ENCODE measurements at regions not wholly inside any gene's neighbourhood (a gene's known extent, or its start where the extent isn't known, plus 50 kb on each side); places are given as distances from the start of the nearest gene placed in this dataset.

DNA sequence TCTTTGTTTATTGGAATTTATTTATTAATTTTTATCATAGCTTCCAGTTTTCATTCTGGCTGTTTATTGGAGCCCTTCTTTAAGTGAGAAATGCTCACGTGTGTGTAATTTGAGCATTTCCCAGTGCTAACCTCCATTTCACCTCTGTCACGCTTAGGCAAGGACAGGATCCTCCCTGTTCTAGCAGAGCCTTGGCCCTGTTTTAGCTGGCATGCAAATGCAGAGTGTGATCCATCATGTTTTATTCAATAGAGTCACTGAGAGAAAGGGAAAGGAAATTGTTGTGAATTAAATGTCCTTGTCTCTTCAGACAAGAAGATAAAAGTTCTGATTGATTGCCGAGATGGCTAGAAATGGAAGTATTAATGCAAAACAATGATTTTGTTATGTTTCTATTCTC lies 137.3 kb upstream of the ACO1 start:
- Histone ChIP-seq H3K4me2 (ENCODE audit: insufficient read depth, insufficient read length, low read length) (no peak overlapping the region), H2BK5ac (ENCODE audit: insufficient read length, low read length) (no peak overlapping the region), H3K4ac (ENCODE audit: low read depth, low read length) (no peak overlapping the region), H3T11ph (ENCODE audit: low read length) (no peak overlapping the region), H4K8ac (replicated peaks; ENCODE audit: insufficient read length, low read depth, low read length) (no peak overlapping the region), H3K18ac (ENCODE audit: insufficient read length, low read depth, low read length) (no peak overlapping the region), H3K27ac (ENCODE audit: insufficient read length, low read depth, low read length) (no peak overlapping the region), H3K23me2 (ENCODE audit: insufficient read length, low read depth, low read length, poor library complexity, severe bottlenecking) (no peaks in the 10 kb centered on the region), H2BK12ac (ENCODE audit: insufficient read length, low read depth, low read length) (no peak overlapping the region), H3K9ac (ENCODE audit: extremely low read depth, insufficient read length, low read length) (no peak overlapping the region), H2AFZ (ENCODE audit: low read length) (no peak overlapping the region), H3K79me2 (ENCODE audit: insufficient read depth, low read length) (no peaks in the 10 kb centered on the region), H3K4me1 (ENCODE audit: insufficient read depth, low read length) (no peaks in the 10 kb centered on the region), H4K20me1 (ENCODE audit: control insufficient read depth, insufficient read depth, insufficient read length) (no peaks in the 10 kb centered on the region), H4K5ac (ENCODE audit: insufficient read length, low read depth, low read length) (no peak overlapping the region), H3K14ac (ENCODE audit: insufficient read depth, low read length) (no peak overlapping the region), H2BK120ac (ENCODE audit: low read depth, low read length, poor library complexity, severe bottlenecking) (no peak overlapping the region), H4K91ac (ENCODE audit: insufficient read length, low read depth, low read length) (no peak overlapping the region), H3K9me3 (ENCODE audit: control insufficient read depth, low read depth, low read length) (no peaks in the 10 kb centered on the region), H3K23ac (ENCODE audit: insufficient read length, low read depth, low read length) (no peak overlapping the region), H3K79me1 (ENCODE audit: insufficient read depth, low read depth, low read length, poor library complexity, severe bottlenecking) (no peaks in the 10 kb centered on the region), H2BK15ac (ENCODE audit: low read depth, low read length) (no peak overlapping the region), H2BK20ac (ENCODE audit: low read depth, low read length, poor library complexity, severe bottlenecking) (no peak overlapping the region), H3K27me3 (ENCODE audit: insufficient read depth, low read length) (no peaks in the 10 kb centered on the region), H2AK5ac (ENCODE audit: insufficient read length, low read length) (no peak overlapping the region), H3K56ac (ENCODE audit: insufficient read length, low read depth, low read length) (no peak overlapping the region)
- H3K27me3 Mint-ChIP-seq (ENCODE audit: low read depth): no peaks in the 10 kb centered on the region
- no peak overlapping the region for H3K27ac Mint-ChIP-seq
- H3K4me1 Mint-ChIP-seq: peaks cover 0 to 2% of the 10 kb centered on the region in 2 experiments; a peak in 1 of 4 replicates
- peaks cover 0 to 3% of the 10 kb centered on the region in 2 experiments; a peak in 4 of 5 replicates for H3K9me3 Mint-ChIP-seq
- TF ChIP-seq, protein P1, sequence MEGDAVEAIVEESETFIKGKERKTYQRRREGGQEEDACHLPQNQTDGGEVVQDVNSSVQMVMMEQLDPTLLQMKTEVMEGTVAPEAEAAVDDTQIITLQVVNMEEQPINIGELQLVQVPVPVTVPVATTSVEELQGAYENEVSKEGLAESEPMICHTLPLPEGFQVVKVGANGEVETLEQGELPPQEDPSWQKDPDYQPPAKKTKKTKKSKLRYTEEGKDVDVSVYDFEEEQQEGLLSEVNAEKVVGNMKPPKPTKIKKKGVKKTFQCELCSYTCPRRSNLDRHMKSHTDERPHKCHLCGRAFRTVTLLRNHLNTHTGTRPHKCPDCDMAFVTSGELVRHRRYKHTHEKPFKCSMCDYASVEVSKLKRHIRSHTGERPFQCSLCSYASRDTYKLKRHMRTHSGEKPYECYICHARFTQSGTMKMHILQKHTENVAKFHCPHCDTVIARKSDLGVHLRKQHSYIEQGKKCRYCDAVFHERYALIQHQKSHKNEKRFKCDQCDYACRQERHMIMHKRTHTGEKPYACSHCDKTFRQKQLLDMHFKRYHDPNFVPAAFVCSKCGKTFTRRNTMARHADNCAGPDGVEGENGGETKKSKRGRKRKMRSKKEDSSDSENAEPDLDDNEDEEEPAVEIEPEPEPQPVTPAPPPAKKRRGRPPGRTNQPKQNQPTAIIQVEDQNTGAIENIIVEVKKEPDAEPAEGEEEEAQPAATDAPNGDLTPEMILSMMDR (conservative IDR thresholded peaks at IDR 0.05): no peak
- DNase-seq: no peak
- WGBS (ENCODE audit: extremely low coverage, insufficient read length, low lambda C conversion rate): no CpG with 5 or more reads among the region's 3 CpGs
- no peak overlapping the region for H3K4me3 Mint-ChIP-seq
- peaks cover 2 to 4% (median 2%) of the 10 kb centered on the region in 3 experiments; a peak in 6 of 7 replicates for H3K36me3 Mint-ChIP-seq (ENCODE audit: insufficient read depth in 1 of 3, low read depth in 3 of 3)

All from H9 (cell line).